Testis (tissue), 2 donors: ENCODE measurements at regions not wholly inside any gene's neighbourhood (a gene's known extent, or its start where the extent isn't known, plus 50 kb on each side); places are given as distances from the start of the nearest gene placed in this dataset.

Experiments used
- DNase-seq: peaks from one replicate; pipeline ENCODE4 v3.0.0-alpha.2; 2019
- H3K27ac ChIP-seq, 2 donors: fragments of 200-600 bp; sonication (generic); one replicate each; pipeline ENCODE4 v1.5.1; 2019
- H3K27me3 ChIP-seq: fragments of 200-600 bp; sonication (generic); one replicate; pipeline ENCODE4 v1.5.1; 2019
- H3K36me3 ChIP-seq: fragments of 200-600 bp; sonication (generic); one replicate; pipeline ENCODE4 v1.5.1; 2017; ENCODE audit warnings: low read depth; ENCODE audit errors: missing control alignments
- H3K4me1 ChIP-seq: fragments of 200-600 bp; sonication (generic); one replicate; pipeline ENCODE4 v1.5.1; 2019
- H3K4me3 ChIP-seq, 2 donors: fragments of 200-600 bp; sonication (generic); one replicate each; pipeline ENCODE4 v1.5.1; 2017 to 2019
- H3K9me3 ChIP-seq: fragments of 200-600 bp; sonication (generic); one replicate; pipeline ENCODE4 v1.5.1; 2017
- POLR2A ChIP-seq: fragments of 450-650 bp; IDR thresholded peaks from one replicate; pipeline ENCODE4 v1.6.1; 2017; ENCODE audit warnings: antibody characterized with exemption, mild to moderate bottlenecking, moderate library complexity
- WGBS, 2 donors: methylation state at CpG; one replicate each; pipeline ENCODE4 v1.1.5; 2018; 5-methylcytosine and 5-hydroxymethylcytosine counted together
- intact Hi-C: fragments of 100-400 bp; cut with DNase I; formaldehyde crosslinking; loops from one replicate; pipeline ENCODE4 v1.15.1; 2023; ENCODE audit warnings: low total_unique reads
- TF ChIP-seq, protein P1 (sequence below), 3 experiments: fragments of 450-650 bp in 2 of 3; fragments of 200-600 bp in 1 of 3; sonication (generic) in 1 of 3; IDR thresholded peaks; one replicate each; pipeline ENCODE4 v1.5.1; 2016 to 2019; ENCODE audit warnings: antibody characterized with exemption in 3 of 3, mild to moderate bottlenecking in 2 of 3, moderate library complexity in 1 of 3

DNA sequence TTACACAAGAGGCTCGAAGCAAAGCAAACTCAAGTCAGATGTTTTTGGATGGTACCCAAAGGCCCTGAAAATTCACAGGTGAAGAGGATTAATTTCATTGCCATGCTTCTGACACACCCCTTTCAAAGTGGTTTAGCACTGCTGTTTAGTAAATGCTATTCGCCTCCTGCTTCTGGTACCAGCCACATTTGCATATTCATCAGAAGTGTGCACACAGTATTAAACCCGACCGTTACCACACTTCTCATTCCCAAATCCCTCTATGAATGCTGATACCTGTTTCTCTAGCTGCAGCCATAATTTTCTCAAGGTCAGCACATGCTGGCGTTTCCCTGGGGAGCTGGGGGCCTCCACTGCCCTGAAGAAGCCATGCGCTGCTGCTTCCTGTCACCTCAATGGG, 179.8 kb upstream of the DAB1 start:
- Histone ChIP-seq H3K27ac (no peak overlapping the region), H3K9me3 (no peaks in the 10 kb centered on the region), H3K36me3 (no peaks in the 10 kb centered on the region), H3K4me1 (no peaks in the 10 kb centered on the region), H3K4me3 (no peak overlapping the region), H3K27me3 (no peaks in the 10 kb centered on the region)
- WGBS, 2 donors: 76 to 83% methylated on average over 5 to 6 of the region's 6 CpGs
- TF ChIP-seq, protein P1, sequence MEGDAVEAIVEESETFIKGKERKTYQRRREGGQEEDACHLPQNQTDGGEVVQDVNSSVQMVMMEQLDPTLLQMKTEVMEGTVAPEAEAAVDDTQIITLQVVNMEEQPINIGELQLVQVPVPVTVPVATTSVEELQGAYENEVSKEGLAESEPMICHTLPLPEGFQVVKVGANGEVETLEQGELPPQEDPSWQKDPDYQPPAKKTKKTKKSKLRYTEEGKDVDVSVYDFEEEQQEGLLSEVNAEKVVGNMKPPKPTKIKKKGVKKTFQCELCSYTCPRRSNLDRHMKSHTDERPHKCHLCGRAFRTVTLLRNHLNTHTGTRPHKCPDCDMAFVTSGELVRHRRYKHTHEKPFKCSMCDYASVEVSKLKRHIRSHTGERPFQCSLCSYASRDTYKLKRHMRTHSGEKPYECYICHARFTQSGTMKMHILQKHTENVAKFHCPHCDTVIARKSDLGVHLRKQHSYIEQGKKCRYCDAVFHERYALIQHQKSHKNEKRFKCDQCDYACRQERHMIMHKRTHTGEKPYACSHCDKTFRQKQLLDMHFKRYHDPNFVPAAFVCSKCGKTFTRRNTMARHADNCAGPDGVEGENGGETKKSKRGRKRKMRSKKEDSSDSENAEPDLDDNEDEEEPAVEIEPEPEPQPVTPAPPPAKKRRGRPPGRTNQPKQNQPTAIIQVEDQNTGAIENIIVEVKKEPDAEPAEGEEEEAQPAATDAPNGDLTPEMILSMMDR (IDR thresholded peaks at IDR 0.05): no peak
- no peak for TF ChIP-seq POLR2A
- intact Hi-C loops: no loop called here
- no peak for DNase-seq

GRCh38 chr1:57600424-57600823, 176.6 kb upstream of the DAB1 start:
- no peak for DNase-seq
- Histone ChIP-seq H3K36me3 (no peaks in the 10 kb centered on the region), H3K27me3 (no peaks in the 10 kb centered on the region), H3K9me3 (no peaks in the 10 kb centered on the region), H3K4me3 (no peak overlapping the region), H3K4me1 (no peaks in the 10 kb centered on the region), H3K27ac (no peak overlapping the region)
- WGBS, 2 donors: 76 to 87% methylated on average over 3 of the region's 3 CpGs
- intact Hi-C loops: no loop called here
- TF ChIP-seq, protein P1 (IDR thresholded peaks at IDR 0.05): no peak
- no peak for TF ChIP-seq POLR2A

- Histone ChIP-seq H3K27ac (no peak overlapping the region), H3K9me3 (no peaks in the 10 kb centered on the region), H3K27me3 (no peaks in the 10 kb centered on the region), H3K4me1 (no peaks in the 10 kb centered on the region), H3K4me3 (no peak overlapping the region), H3K36me3 (no peaks in the 10 kb centered on the region)
- DNase-seq: no peak
- WGBS, 2 donors: 41 to 53% methylated on average over 8 of the region's 8 CpGs
- TF ChIP-seq, protein P1 (IDR thresholded peaks at IDR 0.05): no peak
- no peak for TF ChIP-seq POLR2A
- intact Hi-C loops: no loop called here
Observed at GRCh38 chr1:57599236-57599994, 175.6 kb upstream of the DAB1 start.

GRCh38 chr1:57597036-57597435, 173.2 kb upstream of the DAB1 start:
- H3K9me3 ChIP-seq: no peaks in the 10 kb centered on the region
- H3K4me1 ChIP-seq: no peaks in the 10 kb centered on the region
- H3K27ac ChIP-seq: no peak overlapping the region
- H3K27me3 ChIP-seq: no peaks in the 10 kb centered on the region
- no peak overlapping the region for H3K4me3 ChIP-seq
- 65 to 85% methylated on average over 4 of the region's 4 CpGs for WGBS, 2 donors
- TF ChIP-seq, protein P1 (IDR thresholded peaks at IDR 0.05): no peak
- TF ChIP-seq POLR2A: no peak
- no peak for DNase-seq
- intact Hi-C loops: no loop called here
- H3K36me3 ChIP-seq: no peaks in the 10 kb centered on the region

- Histone ChIP-seq H3K4me1 (no peaks in the 10 kb centered on the region), H3K4me3 (no peak overlapping the region), H3K27me3 (no peaks in the 10 kb centered on the region), H3K9me3 (no peaks in the 10 kb centered on the region), H3K36me3 (no peaks in the 10 kb centered on the region), H3K27ac (no peak overlapping the region)
- 75 to 81% methylated on average over 4 of the region's 4 CpGs for WGBS, 2 donors
- TF ChIP-seq, protein P1 (IDR thresholded peaks at IDR 0.05): no peak
- TF ChIP-seq POLR2A: no peak
- intact Hi-C loops: no loop called here
- no peak for DNase-seq
Observed at GRCh38 chr1:57594002-57594401, 170.1 kb upstream of the DAB1 start.
